ENCODE measurements at regions not wholly inside any gene's neighbourhood (a gene's known extent, or its start where the extent isn't known, plus 50 kb on each side); places are given as distances from the start of the nearest gene placed in this dataset.

DNA sequence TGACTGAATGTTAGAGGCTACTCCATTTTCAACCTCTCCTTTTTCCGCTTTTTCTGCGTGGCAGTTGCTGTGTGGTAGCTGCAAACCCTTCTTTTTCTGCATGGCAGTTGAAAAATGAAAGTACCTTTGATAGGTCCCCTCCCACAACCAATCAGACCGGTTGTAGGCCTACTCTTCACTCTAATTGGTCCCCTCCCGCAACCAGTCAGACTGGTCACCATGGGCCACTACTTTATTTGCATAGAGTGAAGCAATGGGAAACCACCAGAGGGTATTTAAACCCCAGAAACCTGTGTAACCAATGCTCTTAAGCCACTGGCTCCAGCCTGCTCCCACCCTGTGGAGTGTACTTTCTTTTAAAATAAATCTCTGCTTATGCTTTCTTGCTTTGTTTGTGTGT, 877.8 kb downstream of the FAM133A start:
- Histone ChIP-seq H3K27ac (no peak overlapping the region), H3K4me1 (no peaks in the 10 kb centered on the region), H3K4me3 (no peak overlapping the region), H3K27me3 (no peaks in the 10 kb centered on the region), H3K36me3 (no peaks in the 10 kb centered on the region), H3K9me3 (no peaks in the 10 kb centered on the region)
- TF ChIP-seq CTCF (IDR thresholded peaks at IDR 0.05 in 4 of 5, conservative IDR thresholded peaks at IDR 0.05 in 1 of 5) (no peak), POLR2A (IDR thresholded peaks at IDR 0.05) (no peak)
- in situ Hi-C loops (cut with MboI; ENCODE audit: low sequenced_read_pairs in 4 of 4): no loop called here
- intact Hi-C loops (cut with DNase I; ENCODE audit: low total_unique reads): no loop called here
- no peak for DNase-seq
- ATAC-seq: no peak

DNA sequence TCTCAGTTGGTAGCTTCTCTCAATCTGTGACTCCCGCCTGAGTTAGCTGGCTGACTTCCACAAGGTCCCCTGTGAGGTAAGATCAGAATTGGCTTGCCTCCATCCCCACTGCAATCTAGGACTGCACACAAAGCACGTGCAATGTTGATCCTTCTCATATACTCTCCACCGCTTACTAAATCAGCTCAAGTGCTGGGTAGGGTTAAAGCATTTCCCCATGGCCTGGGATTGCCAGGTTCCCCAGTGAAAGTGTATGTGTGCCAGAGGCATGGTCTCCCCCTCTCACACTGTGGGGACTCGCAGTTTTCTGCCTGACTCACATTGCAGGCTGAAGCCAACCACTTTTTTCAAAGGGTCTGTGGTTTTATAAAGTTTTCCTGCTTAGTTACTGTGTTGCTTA, 886.9 kb downstream of the FAM133A start:
- DNase-seq: no peak
- no peak overlapping the region for H3K4me3 ChIP-seq
- H3K9me3 ChIP-seq: no peaks in the 10 kb centered on the region
- H3K27me3 ChIP-seq: no peaks in the 10 kb centered on the region
- intact Hi-C loops (cut with DNase I; ENCODE audit: low total_unique reads): no loop called here
- TF ChIP-seq POLR2A (IDR thresholded peaks at IDR 0.05) (no peak), CTCF (IDR thresholded peaks at IDR 0.05 in 4 of 5, conservative IDR thresholded peaks at IDR 0.05 in 1 of 5) (no peak)
- in situ Hi-C loops (cut with MboI; ENCODE audit: low sequenced_read_pairs in 4 of 4): no loop called here
- ATAC-seq: no peak
- no peaks in the 10 kb centered on the region for H3K4me1 ChIP-seq
- no peaks in the 10 kb centered on the region for H3K36me3 ChIP-seq
- H3K27ac ChIP-seq: no peak overlapping the region

GRCh38 chrX:94576367-94577004, 902.5 kb downstream of the FAM133A start:
- H3K36me3 ChIP-seq: no peaks in the 10 kb centered on the region
- in situ Hi-C loops (cut with MboI; ENCODE audit: low sequenced_read_pairs in 4 of 4): no loop called here
- H3K4me1 ChIP-seq: no peaks in the 10 kb centered on the region
- peak in 1 of 5 experiments; percentile 21 for TF ChIP-seq CTCF (IDR thresholded peaks at IDR 0.05 in 4 of 5, conservative IDR thresholded peaks at IDR 0.05 in 1 of 5)
- no peak for TF ChIP-seq POLR2A (IDR thresholded peaks at IDR 0.05)
- H3K27me3 ChIP-seq: no peaks in the 10 kb centered on the region
- no peak overlapping the region for H3K4me3 ChIP-seq
- no peak for DNase-seq
- H3K27ac ChIP-seq: no peak overlapping the region
- no peaks in the 10 kb centered on the region for H3K9me3 ChIP-seq
- ATAC-seq: no peak
- intact Hi-C loops (cut with DNase I; ENCODE audit: low total_unique reads): no loop called here

- Histone ChIP-seq H3K4me3 (no peak overlapping the region), H3K27ac (no peak overlapping the region), H3K9me3 (peaks cover 0 to 2% (median 0%) of the 10 kb centered on the region in 3 donors), H3K36me3 (no peaks in the 10 kb centered on the region), H3K4me1 (no peaks in the 10 kb centered on the region), H3K27me3 (no peaks in the 10 kb centered on the region)
- in situ Hi-C loops (cut with MboI; ENCODE audit: low sequenced_read_pairs in 4 of 4): no loop called here
- TF ChIP-seq POLR2A (IDR thresholded peaks at IDR 0.05) (no peak), CTCF (IDR thresholded peaks at IDR 0.05 in 4 of 5, conservative IDR thresholded peaks at IDR 0.05 in 1 of 5) (no peak)
- DNase-seq (no peak), ATAC-seq (no peak)
- intact Hi-C loops (cut with DNase I; ENCODE audit: low total_unique reads): no loop called here
Observed at GRCh38 chrX:94600077-94600476, 926.1 kb downstream of the FAM133A start.

GRCh38 chrX:94612140-94612539, 938.1 kb downstream of the FAM133A start:
- ATAC-seq (no peak), DNase-seq (no peak)
- in situ Hi-C loops (cut with MboI; ENCODE audit: low sequenced_read_pairs in 4 of 4) (no loop called here), intact Hi-C loops (cut with DNase I; ENCODE audit: low total_unique reads) (no loop called here)
- Histone ChIP-seq H3K36me3 (no peaks in the 10 kb centered on the region), H3K4me1 (no peaks in the 10 kb centered on the region), H3K27ac (no peak overlapping the region), H3K9me3 (no peaks in the 10 kb centered on the region), H3K27me3 (peaks cover 0 to 5% (median 0%) of the 10 kb centered on the region in 3 donors), H3K4me3 (no peak overlapping the region)
- TF ChIP-seq POLR2A (IDR thresholded peaks at IDR 0.05) (no peak), CTCF (IDR thresholded peaks at IDR 0.05 in 4 of 5, conservative IDR thresholded peaks at IDR 0.05 in 1 of 5) (no peak)
